GM13976 (cell line): ENCODE measurements at regions not wholly inside any gene's neighbourhood (a gene's known extent, or its start where the extent isn't known, plus 50 kb on each side); places are given as distances from the start of the nearest gene placed in this dataset.

Experiments used
- DNase-seq: peaks from one replicate; pipeline ENCODE4 v3.0.0; 2012; ENCODE audit warnings: low spot score
- CTCF ChIP-seq: IDR thresholded peaks from 2 replicates; pipeline ENCODE4 v1.5.1; 2012; ENCODE audit warnings: borderline replicate concordance, mild to moderate bottlenecking; ENCODE audit not compliant: insufficient read depth; ENCODE audit errors: extremely low read depth, missing control alignments, control extremely low read depth
- in situ Hi-C: fragments of 300-500 bp; cut with MboI; formaldehyde crosslinking; loops from one replicate; pipeline ENCODE4 v1.12.0; 2022; ENCODE audit warnings: low sequenced_read_pairs, mixed read lengths, inconsistent platforms; ENCODE audit not compliant: unreplicated experiment

DNA sequence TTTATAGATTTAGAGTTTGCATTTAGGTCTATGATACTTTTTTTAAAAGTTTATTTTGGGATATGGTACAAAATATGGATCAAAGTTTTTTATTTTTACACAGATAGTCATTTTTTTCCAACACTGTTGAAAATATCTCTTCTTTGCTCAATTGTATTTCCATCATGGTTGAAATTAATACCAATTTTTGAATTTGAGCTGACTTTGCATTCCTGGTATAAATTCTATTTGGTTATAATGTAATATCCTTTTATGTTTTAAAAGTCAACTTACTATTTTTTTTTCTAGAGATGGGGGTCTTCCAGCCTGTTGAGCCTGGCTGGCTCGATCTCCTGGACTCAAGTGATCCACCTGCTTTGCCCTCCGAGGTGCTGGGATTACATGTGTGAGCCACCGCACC is 620.1 kb downstream of the OLFM4 start:
- no peak for TF ChIP-seq CTCF
- in situ Hi-C loops: no loop called here
- DNase-seq: no peak

DNA sequence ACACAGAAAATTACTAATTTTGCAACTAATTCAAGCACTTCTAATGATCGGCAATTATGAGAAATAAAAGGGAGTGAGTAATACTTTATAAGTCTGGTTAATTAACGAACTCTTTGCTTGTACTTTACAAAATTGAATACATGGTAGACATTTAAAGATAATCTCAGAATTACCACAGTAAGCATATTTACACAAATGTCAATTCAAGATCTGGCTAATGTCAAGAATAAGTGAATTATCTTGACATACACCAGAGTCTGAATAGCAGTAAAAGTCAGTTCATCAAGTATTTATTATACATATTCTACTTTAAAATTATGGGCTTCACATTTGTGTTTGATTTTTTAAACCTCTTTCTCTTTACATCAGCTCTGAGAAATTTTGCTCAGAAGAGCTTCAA is 643.4 kb downstream of the OLFM4 start:
- in situ Hi-C loops: no loop called here
- DNase-seq: no peak
- TF ChIP-seq CTCF: no peak

DNA sequence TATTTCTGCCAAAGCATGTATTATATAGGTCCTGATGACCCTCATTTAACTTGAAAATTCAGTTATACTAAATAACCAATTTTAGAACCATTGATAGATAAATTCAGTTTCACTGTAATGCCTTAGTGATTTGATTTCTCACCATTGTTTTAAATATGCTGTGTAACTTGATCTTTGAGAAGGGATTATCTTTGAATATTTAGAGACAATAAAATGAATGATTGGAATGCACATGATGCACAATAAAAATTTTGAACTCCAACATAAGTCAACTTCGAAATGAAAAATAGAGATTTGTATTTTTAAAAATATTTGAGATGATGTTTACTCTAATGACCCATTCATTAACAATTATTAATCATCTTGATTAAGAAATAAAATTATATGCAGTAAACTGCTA is 654.5 kb downstream of the OLFM4 start:
- no peak for TF ChIP-seq CTCF
- DNase-seq: no peak
- in situ Hi-C loops: no loop called here

- no peak for TF ChIP-seq CTCF
- no peak for DNase-seq
- in situ Hi-C loops: no loop called here
These were observed 655.0 kb downstream of the OLFM4 start for GRCh38 chr13:53683608-53684007.

DNA sequence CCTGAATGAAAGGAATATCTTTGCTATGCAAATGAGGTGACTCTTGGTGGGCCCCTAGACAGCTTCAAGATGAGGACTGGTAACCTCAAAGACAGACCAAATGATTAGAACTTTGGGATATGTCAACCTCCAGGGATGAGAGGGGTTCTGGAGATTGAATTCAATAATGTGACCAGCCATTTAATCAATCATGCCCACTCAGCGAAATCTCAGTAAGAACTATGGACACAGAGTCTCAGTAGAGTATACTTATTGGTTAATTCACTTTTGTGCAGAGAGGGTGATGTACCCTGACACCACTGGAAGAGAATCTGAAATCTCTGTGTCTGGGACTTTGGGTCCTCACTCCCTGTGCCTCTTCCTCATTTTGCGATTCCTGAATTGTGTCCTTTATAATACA is 662.8 kb downstream of the OLFM4 start:
- TF ChIP-seq CTCF: no peak
- no peak for DNase-seq
- in situ Hi-C loops: no loop called here

DNA sequence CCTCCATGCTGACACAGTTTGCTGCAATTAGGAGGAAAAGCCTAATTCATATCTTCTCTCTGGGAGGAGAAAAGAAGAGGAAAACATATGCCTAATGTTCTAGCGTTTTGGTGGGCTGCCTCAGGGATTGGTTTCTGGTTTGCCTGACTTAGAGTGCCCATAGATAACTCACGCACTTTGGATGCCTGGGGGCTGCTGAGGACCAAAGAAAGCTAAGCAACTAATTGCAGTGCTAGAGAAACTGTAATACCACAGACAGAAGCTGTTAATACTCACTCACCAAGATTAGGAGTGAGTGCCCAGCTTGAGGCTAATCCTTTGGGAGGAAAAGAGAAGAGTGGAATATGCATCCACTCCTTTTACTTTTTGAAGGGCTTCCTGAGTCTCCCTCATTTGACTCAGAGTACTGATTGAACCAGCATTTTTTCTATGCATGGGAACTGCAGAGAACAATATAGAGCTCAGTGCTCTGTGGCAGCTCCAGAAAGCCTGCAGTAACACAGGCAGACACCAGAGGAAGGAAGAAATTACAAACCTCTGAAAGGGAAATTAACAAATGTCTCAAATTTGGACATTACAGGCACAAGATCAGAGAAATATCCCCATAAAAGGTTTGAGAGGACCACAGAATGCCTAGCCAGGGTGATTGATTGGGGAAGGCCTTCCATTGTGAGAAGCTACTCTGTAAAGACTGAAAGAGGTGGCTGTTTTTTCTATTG is 666.4 kb downstream of the OLFM4 start:
- no peak for DNase-seq
- in situ Hi-C loops: no loop called here
- no peak for TF ChIP-seq CTCF

DNA sequence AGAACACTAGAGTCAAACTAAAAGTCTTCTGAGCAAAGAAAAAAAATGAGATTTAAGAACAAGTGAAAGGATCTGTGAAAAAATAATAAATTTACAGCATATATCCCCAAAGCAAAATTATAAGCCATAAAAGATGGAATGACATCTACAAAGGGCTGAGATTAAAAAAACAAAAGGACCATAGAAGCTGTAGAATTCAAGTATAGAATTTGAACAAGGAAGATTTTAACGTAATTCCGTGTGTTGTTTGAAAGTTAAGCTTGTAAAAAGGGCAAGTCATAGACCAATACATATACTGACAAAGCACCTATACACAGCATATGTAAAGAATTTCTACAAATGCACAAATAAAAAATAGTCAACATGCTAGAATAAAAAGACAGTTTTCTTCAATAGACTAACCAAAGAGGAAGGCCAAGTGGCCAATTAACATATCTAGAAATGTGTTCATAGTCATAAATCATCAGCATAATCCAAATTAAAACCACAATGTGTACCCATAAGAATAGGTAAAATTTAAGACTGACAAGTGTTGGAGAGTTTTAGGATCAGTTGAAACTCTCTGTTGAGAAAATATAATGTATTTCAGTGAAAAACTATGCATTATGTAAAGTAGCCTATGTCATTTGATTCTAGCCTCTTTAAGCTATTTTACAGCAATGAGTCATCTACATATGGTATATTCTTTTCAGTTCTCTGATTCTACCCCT is 674.9 kb downstream of the OLFM4 start:
- TF ChIP-seq CTCF: no peak
- no peak for DNase-seq
- in situ Hi-C loops: no loop called here
